ENCODE measurements at regions not wholly inside any gene's neighbourhood (a gene's known extent, or its start where the extent isn't known, plus 50 kb on each side); places are given as distances from the start of the nearest gene placed in this dataset.

DNA sequence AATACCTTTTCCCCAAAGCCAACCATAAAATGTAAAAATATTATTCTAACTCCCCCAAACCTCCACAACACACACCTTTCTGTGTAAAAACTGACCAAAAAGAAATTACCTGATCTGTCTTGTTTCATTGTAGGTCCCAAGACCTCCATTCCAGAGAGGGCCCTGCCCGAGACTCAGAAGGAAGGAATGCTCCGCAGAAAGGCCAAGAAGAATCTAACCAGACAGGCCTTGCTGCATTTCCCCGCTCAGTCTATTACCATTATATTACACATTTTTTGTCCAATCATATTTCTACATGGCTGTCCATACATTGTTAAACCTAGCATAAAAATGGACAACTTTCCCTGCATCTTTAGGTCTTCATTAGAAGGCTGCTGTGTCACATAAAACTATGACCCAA lies 237.5 kb upstream of the UBASH3B start:
- TF ChIP-seq POLR2A (IDR thresholded peaks at IDR 0.05; ENCODE audit: extremely low read depth, insufficient read length) (no peak), MYC (IDR thresholded peaks at IDR 0.05; ENCODE audit: low read depth, low read length) (no peak)
- TF ChIP-seq, protein P1, sequence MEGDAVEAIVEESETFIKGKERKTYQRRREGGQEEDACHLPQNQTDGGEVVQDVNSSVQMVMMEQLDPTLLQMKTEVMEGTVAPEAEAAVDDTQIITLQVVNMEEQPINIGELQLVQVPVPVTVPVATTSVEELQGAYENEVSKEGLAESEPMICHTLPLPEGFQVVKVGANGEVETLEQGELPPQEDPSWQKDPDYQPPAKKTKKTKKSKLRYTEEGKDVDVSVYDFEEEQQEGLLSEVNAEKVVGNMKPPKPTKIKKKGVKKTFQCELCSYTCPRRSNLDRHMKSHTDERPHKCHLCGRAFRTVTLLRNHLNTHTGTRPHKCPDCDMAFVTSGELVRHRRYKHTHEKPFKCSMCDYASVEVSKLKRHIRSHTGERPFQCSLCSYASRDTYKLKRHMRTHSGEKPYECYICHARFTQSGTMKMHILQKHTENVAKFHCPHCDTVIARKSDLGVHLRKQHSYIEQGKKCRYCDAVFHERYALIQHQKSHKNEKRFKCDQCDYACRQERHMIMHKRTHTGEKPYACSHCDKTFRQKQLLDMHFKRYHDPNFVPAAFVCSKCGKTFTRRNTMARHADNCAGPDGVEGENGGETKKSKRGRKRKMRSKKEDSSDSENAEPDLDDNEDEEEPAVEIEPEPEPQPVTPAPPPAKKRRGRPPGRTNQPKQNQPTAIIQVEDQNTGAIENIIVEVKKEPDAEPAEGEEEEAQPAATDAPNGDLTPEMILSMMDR (IDR thresholded peaks at IDR 0.05; ENCODE audit: low read depth, low read length), result no peak
- TF ChIP-seq, protein P2, sequence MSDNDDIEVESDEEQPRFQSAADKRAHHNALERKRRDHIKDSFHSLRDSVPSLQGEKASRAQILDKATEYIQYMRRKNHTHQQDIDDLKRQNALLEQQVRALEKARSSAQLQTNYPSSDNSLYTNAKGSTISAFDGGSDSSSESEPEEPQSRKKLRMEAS (IDR thresholded peaks at IDR 0.05; ENCODE audit: low read depth, low read length), result no peak
